Neutrophil (primary cell): ENCODE measurements at regions not wholly inside any gene's neighbourhood (a gene's known extent, or its start where the extent isn't known, plus 50 kb on each side); places are given as distances from the start of the nearest gene placed in this dataset.

ENCODE experiments used
- H3K27ac ChIP-seq: fragments of 200-600 bp; sonication (generic); 2 replicates; pipeline ENCODE4 v1.5.1; 2016; ENCODE audit warnings: mild to moderate bottlenecking, moderate library complexity
- H3K27me3 ChIP-seq: fragments of 200-600 bp; sonication (generic); 2 replicates; pipeline ENCODE4 v1.6.0; 2016; ENCODE audit warnings: mild to moderate bottlenecking
- H3K36me3 ChIP-seq: fragments of 200-600 bp; sonication (generic); 2 replicates; pipeline ENCODE4 v1.5.1; 2017
- H3K4me1 ChIP-seq, 2 experiments: fragments of 200-600 bp in 1 of 2; sonication (generic) in 1 of 2; 1 replicate in 1 of 2; 2 replicates in 1 of 2; pipeline versions ENCODE4 v1.5.1 to v1.6.1; 2013 to 2016; ENCODE audit warnings: low read depth in 1 of 2, low read length in 1 of 2, mild to moderate bottlenecking in 1 of 2, moderate library complexity in 1 of 2; ENCODE audit not compliant: control insufficient read depth in 1 of 2, insufficient read depth in 1 of 2
- H3K4me3 ChIP-seq, 2 experiments: fragments of 200-600 bp in 1 of 2; sonication (generic) in 1 of 2; 1 replicate in 1 of 2; 2 replicates in 1 of 2; pipeline ENCODE4 v1.5.1; 2013 to 2016; ENCODE audit warnings: low read depth in 1 of 2, low read length in 1 of 2, mild to moderate bottlenecking in 1 of 2, moderate library complexity in 1 of 2
- H3K9me3 ChIP-seq: fragments of 200-600 bp; sonication (generic); 2 replicates; pipeline ENCODE4 v1.5.1; 2016
- TF ChIP-seq, protein P1 (sequence below): fragments of 200-600 bp; sonication (generic); IDR thresholded peaks from 2 replicates; pipeline ENCODE4 v1.5.1; 2016; ENCODE audit warnings: antibody characterized with exemption

- Histone ChIP-seq H3K4me1 (peaks cover 14 to 23% of the 10 kb centered on the region in 2 experiments), H3K4me3 (peak overlapping the region in 1 of 2 experiments; percentile 34), H3K36me3 (no peaks in the 10 kb centered on the region), H3K27ac (peak overlapping the region; percentile 71), H3K27me3 (no peaks in the 10 kb centered on the region), H3K9me3 (no peaks in the 10 kb centered on the region)
- TF ChIP-seq, protein P1, sequence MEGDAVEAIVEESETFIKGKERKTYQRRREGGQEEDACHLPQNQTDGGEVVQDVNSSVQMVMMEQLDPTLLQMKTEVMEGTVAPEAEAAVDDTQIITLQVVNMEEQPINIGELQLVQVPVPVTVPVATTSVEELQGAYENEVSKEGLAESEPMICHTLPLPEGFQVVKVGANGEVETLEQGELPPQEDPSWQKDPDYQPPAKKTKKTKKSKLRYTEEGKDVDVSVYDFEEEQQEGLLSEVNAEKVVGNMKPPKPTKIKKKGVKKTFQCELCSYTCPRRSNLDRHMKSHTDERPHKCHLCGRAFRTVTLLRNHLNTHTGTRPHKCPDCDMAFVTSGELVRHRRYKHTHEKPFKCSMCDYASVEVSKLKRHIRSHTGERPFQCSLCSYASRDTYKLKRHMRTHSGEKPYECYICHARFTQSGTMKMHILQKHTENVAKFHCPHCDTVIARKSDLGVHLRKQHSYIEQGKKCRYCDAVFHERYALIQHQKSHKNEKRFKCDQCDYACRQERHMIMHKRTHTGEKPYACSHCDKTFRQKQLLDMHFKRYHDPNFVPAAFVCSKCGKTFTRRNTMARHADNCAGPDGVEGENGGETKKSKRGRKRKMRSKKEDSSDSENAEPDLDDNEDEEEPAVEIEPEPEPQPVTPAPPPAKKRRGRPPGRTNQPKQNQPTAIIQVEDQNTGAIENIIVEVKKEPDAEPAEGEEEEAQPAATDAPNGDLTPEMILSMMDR = no peak
Measured at GRCh38 chr12:107353312-107353711, 260.0 kb upstream of the CRY1 start.

GRCh38 chr12:107355004-107355565 lies 261.7 kb upstream of the CRY1 start:
- no peaks in the 10 kb centered on the region for H3K27me3 ChIP-seq

GRCh38 chr12:107355612-107356011 lies 262.3 kb upstream of the CRY1 start:
- H3K4me3 ChIP-seq = no peak overlapping the region
- H3K4me1 ChIP-seq = peaks cover 14 to 23% of the 10 kb centered on the region in 2 experiments
- H3K27me3 ChIP-seq = no peaks in the 10 kb centered on the region
- no peaks in the 10 kb centered on the region for H3K36me3 ChIP-seq
- TF ChIP-seq, protein P1 = no peak
- no peak overlapping the region for H3K27ac ChIP-seq
- no peaks in the 10 kb centered on the region for H3K9me3 ChIP-seq

More at GRCh38 chr12:107355004-107355565, 261.7 kb upstream of the CRY1 start:
- Histone ChIP-seq H3K9me3 (no peaks in the 10 kb centered on the region), H3K4me1 (peaks cover 14 to 23% of the 10 kb centered on the region in 2 experiments), H3K4me3 (no peak overlapping the region), H3K36me3 (no peaks in the 10 kb centered on the region), H3K27ac (no peak overlapping the region)
- TF ChIP-seq, protein P1 = no peak

GRCh38 chr12:107356266-107356936 lies 263.1 kb upstream of the CRY1 start:
- Histone ChIP-seq H3K27me3 (no peaks in the 10 kb centered on the region), H3K27ac (no peak overlapping the region), H3K9me3 (no peaks in the 10 kb centered on the region), H3K36me3 (no peaks in the 10 kb centered on the region), H3K4me3 (no peak overlapping the region), H3K4me1 (peaks cover 14 to 22% of the 10 kb centered on the region in 2 experiments)
- TF ChIP-seq, protein P1 = no peak

GRCh38 chr12:107356937-107357295 lies 263.6 kb upstream of the CRY1 start:
- Histone ChIP-seq H3K27ac (no peak overlapping the region), H3K27me3 (no peaks in the 10 kb centered on the region), H3K9me3 (no peaks in the 10 kb centered on the region), H3K36me3 (no peaks in the 10 kb centered on the region), H3K4me1 (peaks cover 13 to 17% of the 10 kb centered on the region in 2 experiments), H3K4me3 (no peak overlapping the region)
- TF ChIP-seq, protein P1 = no peak
